CD14-positive monocyte (primary cell): ENCODE measurements at regions not wholly inside any gene's neighbourhood (a gene's known extent, or its start where the extent isn't known, plus 50 kb on each side); places are given as distances from the start of the nearest gene placed in this dataset.

Experiments
- DNase-seq, 3 donors: peaks; one replicate each; pipeline ENCODE4 v3.0.0-alpha.2; 2011 to 2022
- H2AFZ ChIP-seq: 2 replicates; pipeline ENCODE4 v1.6.0; 2012; ENCODE audit warnings: mild to moderate bottlenecking, low read depth, low read length, inconsistent platforms; ENCODE audit not compliant: insufficient read depth, poor library complexity, severe bottlenecking
- H3K27ac ChIP-seq, 2 donors: 1 replicate in 1 of 2; 2 replicates in 1 of 2; pipeline ENCODE4 v1.5.1; 2012 to 2013; ENCODE audit warnings: low read length in 2 of 2, control low read depth in 1 of 2, inconsistent platforms in 1 of 2, low read depth in 1 of 2, mild to moderate bottlenecking in 1 of 2
- H3K27me3 ChIP-seq, 2 donors: one replicate each; pipeline versions ENCODE4 v1.6.0 to v1.6.1; 2011 to 2013; ENCODE audit warnings: low read length in 2 of 2; ENCODE audit not compliant: control insufficient read depth in 2 of 2, insufficient read depth in 2 of 2
- H3K36me3 ChIP-seq, 2 donors: replicated peaks in 1 of 2; 1 replicate in 1 of 2; 2 replicates in 1 of 2; pipeline versions ENCODE4 v1.5.1 to v1.6.1; 2012 to 2013; ENCODE audit warnings: low read length in 2 of 2, control low read depth in 1 of 2, inconsistent platforms in 1 of 2, mild to moderate bottlenecking in 1 of 2; ENCODE audit not compliant: insufficient read depth in 2 of 2, control insufficient read depth in 1 of 2
- H3K4me1 ChIP-seq, 2 donors: 1 replicate in 1 of 2; 2 replicates in 1 of 2; pipeline versions ENCODE4 v1.5.1 to v1.6.1; 2012 to 2013; ENCODE audit warnings: low read length in 2 of 2, control low read depth in 1 of 2, inconsistent platforms in 1 of 2, mild to moderate bottlenecking in 1 of 2, moderate library complexity in 1 of 2; ENCODE audit not compliant: insufficient read depth in 2 of 2, control insufficient read depth in 1 of 2
- H3K4me2 ChIP-seq: replicated peaks from 2 replicates; pipeline ENCODE3; 2012; ENCODE audit warnings: low read length, moderate library complexity, mild to moderate bottlenecking; ENCODE audit not compliant: poor library complexity, severe bottlenecking; ENCODE audit errors: extremely low read depth
- H3K4me3 ChIP-seq, 3 experiments: fragments of 200-600 bp in 1 of 3; sonication (generic) in 1 of 3; replicated peaks in 1 of 3; 1 replicate in 2 of 3; 2 replicates in 1 of 3; pipeline ENCODE4 v1.5.1; 2011 to 2013; ENCODE audit warnings: low read length in 3 of 3, mild to moderate bottlenecking in 3 of 3, control low read depth in 2 of 3, low read depth in 2 of 3, inconsistent platforms in 1 of 3, moderate library complexity in 1 of 3
- H3K79me2 ChIP-seq: 2 replicates; pipeline ENCODE4 v1.6.0; 2012; ENCODE audit warnings: mild to moderate bottlenecking, control low read depth, inconsistent platforms, low read length, moderate library complexity; ENCODE audit not compliant: insufficient read depth
- H3K9ac ChIP-seq: 2 replicates; pipeline ENCODE4 v1.6.0; 2017; ENCODE audit warnings: low read length, mild to moderate bottlenecking; ENCODE audit not compliant: insufficient read depth, poor library complexity, severe bottlenecking
- H3K9me3 ChIP-seq, 2 donors: replicated peaks in 1 of 2; 1 replicate in 1 of 2; 2 replicates in 1 of 2; pipeline versions ENCODE4 v1.5.1 to v1.6.1; 2012 to 2013; ENCODE audit warnings: low read length in 2 of 2, control low read depth in 1 of 2; ENCODE audit not compliant: control insufficient read depth in 1 of 2, insufficient read depth in 1 of 2
- H4K20me1 ChIP-seq: 2 replicates; pipeline ENCODE4 v1.6.0; 2012; ENCODE audit warnings: mild to moderate bottlenecking, low read length, control low read depth, moderate library complexity; ENCODE audit not compliant: insufficient read depth
- H3K27ac Mint-ChIP-seq, 7 donors: one replicate each; pipeline ENCODE4 v1.8.0; 2020; ENCODE audit warnings: mild to moderate bottlenecking in 7 of 7, mixed read lengths in 7 of 7, moderate library complexity in 6 of 7, inconsistent platforms in 2 of 7
- H3K27me3 Mint-ChIP-seq, 3 donors: one replicate each; pipeline ENCODE4 v1.8.0; 2021 to 2022; ENCODE audit warnings: low read depth in 3 of 3, mild to moderate bottlenecking in 3 of 3, mixed read lengths in 3 of 3, moderate library complexity in 3 of 3, inconsistent platforms in 1 of 3
- H3K36me3 Mint-ChIP-seq, 2 donors: one replicate each; pipeline ENCODE4 v1.8.0; 2020; ENCODE audit warnings: mixed read lengths in 2 of 2, inconsistent platforms in 1 of 2, mild to moderate bottlenecking in 1 of 2
- H3K4me1 Mint-ChIP-seq: one replicate; pipeline ENCODE4 v1.8.0; 2020; ENCODE audit warnings: mild to moderate bottlenecking, mixed read lengths
- H3K4me3 Mint-ChIP-seq, 2 donors: one replicate each; pipeline ENCODE4 v1.8.0; 2020; ENCODE audit warnings: mild to moderate bottlenecking in 2 of 2, mixed read lengths in 2 of 2, moderate library complexity in 1 of 2
- H3K9me3 Mint-ChIP-seq, 7 donors: one replicate each; pipeline ENCODE4 v1.8.0; 2020 to 2022; ENCODE audit warnings: mixed read lengths in 7 of 7, mild to moderate bottlenecking in 6 of 7, moderate library complexity in 6 of 7, inconsistent platforms in 2 of 7
- WGBS: methylation state at CpG from one replicate; pipeline ENCODE4 v1.1.5; 2013; ENCODE audit warnings: missing lambda C conversion rate; ENCODE audit not compliant: insufficient coverage; 5-methylcytosine and 5-hydroxymethylcytosine counted together
- intact Hi-C, 2 donors: fragments of 100-400 bp; cut with micrococcal nuclease; formaldehyde crosslinking; loops; one replicate each; pipeline versions ENCODE4 v1.15.0 to v1.15.1; 2023
- TF ChIP-seq, protein P1 (sequence below): fragments of 200-600 bp; IDR thresholded peaks from one replicate; pipeline ENCODE4 v1.8.0; 2022; ENCODE audit warnings: antibody characterized with exemption, mild to moderate bottlenecking

DNA sequence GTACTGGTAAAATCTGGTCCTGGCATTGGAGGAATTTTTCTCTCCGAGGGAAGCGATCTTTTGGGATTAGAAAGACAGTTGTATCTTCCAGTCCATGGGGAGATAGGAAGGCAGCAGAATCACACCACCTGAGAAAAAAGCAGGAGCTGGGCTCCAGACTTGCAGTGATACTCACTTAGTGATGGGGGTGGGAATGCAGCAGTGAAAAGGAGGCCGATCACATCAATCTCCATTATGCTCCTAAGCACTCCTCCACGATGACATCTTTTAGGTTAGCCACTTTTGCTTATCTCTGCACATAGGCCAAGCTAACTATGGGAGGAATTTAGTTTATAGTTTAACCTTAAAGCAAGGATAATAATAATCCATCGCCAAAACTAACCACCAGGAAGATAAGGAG, 219.0 kb downstream of the DMAC1 start:
- intact Hi-C loops, result no loop called here
- Histone ChIP-seq H3K27ac (no peak overlapping the region), H3K4me1 (no peaks in the 10 kb centered on the region), H3K4me2 (no peak overlapping the region), H3K9me3 (no peaks in the 10 kb centered on the region), H2AFZ (no peak overlapping the region), H3K4me3 (no peak overlapping the region), H4K20me1 (no peaks in the 10 kb centered on the region), H3K79me2 (no peaks in the 10 kb centered on the region), H3K27me3 (no peaks in the 10 kb centered on the region), H3K36me3 (no peaks in the 10 kb centered on the region), H3K9ac (no peak overlapping the region)
- Mint-ChIP-seq H3K9me3 (peaks cover 0 to 4% (median 0%) of the 10 kb centered on the region in 7 donors), H3K27ac (no peak overlapping the region), H3K36me3 (no peaks in the 10 kb centered on the region), H3K4me3 (no peak overlapping the region), H3K27me3 (peaks cover 0 to 4% (median 2%) of the 10 kb centered on the region in 3 donors), H3K4me1 (no peaks in the 10 kb centered on the region)
- TF ChIP-seq, protein P1, sequence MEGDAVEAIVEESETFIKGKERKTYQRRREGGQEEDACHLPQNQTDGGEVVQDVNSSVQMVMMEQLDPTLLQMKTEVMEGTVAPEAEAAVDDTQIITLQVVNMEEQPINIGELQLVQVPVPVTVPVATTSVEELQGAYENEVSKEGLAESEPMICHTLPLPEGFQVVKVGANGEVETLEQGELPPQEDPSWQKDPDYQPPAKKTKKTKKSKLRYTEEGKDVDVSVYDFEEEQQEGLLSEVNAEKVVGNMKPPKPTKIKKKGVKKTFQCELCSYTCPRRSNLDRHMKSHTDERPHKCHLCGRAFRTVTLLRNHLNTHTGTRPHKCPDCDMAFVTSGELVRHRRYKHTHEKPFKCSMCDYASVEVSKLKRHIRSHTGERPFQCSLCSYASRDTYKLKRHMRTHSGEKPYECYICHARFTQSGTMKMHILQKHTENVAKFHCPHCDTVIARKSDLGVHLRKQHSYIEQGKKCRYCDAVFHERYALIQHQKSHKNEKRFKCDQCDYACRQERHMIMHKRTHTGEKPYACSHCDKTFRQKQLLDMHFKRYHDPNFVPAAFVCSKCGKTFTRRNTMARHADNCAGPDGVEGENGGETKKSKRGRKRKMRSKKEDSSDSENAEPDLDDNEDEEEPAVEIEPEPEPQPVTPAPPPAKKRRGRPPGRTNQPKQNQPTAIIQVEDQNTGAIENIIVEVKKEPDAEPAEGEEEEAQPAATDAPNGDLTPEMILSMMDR, result no peak
- DNase-seq, result no peak
- no CpG with 5 or more reads among the region's 5 CpGs for WGBS

DNA sequence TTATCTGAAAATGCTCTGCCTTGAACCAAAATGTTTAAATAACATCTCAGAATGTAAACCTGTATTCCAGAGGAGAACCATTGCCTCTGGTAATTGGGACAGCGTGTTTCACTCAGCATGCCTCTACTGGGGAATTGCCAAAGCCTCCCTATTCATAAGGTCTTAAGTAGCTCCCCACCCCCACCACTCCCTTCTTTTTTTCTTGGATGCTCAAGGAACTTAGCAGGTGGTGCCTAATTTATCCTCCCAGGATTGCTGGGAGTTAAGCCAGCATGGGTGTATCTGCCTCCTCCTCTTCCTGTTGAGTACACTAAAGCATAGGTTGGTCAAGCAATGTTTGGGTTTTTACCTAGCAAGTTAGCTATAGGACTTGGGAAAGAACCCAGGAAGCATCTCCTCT, 220.2 kb downstream of the DMAC1 start:
- Histone ChIP-seq H3K27ac (no peak overlapping the region), H2AFZ (no peak overlapping the region), H3K9ac (no peak overlapping the region), H3K4me3 (no peak overlapping the region), H3K36me3 (no peaks in the 10 kb centered on the region), H3K9me3 (no peaks in the 10 kb centered on the region), H3K4me2 (no peak overlapping the region), H3K79me2 (no peaks in the 10 kb centered on the region), H3K4me1 (no peaks in the 10 kb centered on the region), H3K27me3 (no peaks in the 10 kb centered on the region), H4K20me1 (no peaks in the 10 kb centered on the region)
- intact Hi-C loops, result loop anchor here in 1 of 2 donors (10.0 kb wide), 1 partner anchor 1315 kb away; no protein-coding TSS in a partner anchor
- no peak overlapping the region for H3K27ac Mint-ChIP-seq
- H3K36me3 Mint-ChIP-seq, result no peaks in the 10 kb centered on the region
- WGBS, result no CpG with 5 or more reads among the region's 1 CpG
- no peak overlapping the region for H3K4me3 Mint-ChIP-seq
- no peaks in the 10 kb centered on the region for H3K4me1 Mint-ChIP-seq
- H3K9me3 Mint-ChIP-seq, result peaks cover 0 to 4% (median 0%) of the 10 kb centered on the region in 7 donors
- no peak for DNase-seq
- H3K27me3 Mint-ChIP-seq, result peaks cover 0 to 4% (median 2%) of the 10 kb centered on the region in 3 donors
- TF ChIP-seq, protein P1, result no peak
